Common myeloid progenitor, CD34-positive (primary cell): ENCODE measurements at regions not wholly inside any gene's neighbourhood (a gene's known extent, or its start where the extent isn't known, plus 50 kb on each side); places are given as distances from the start of the nearest gene placed in this dataset.
A peak's percentile ranks its signal among the peaks of the same experiment; 100 is the strongest.

Source experiments
- CTCF ChIA-PET: fragments of 350-600 bp; sonication (Branson Sonifier 250); formaldehyde crosslinking; loops from one replicate; lab custom pipeline; 2021; ENCODE audit warnings: antibody characterized with exemption; lab: Charles Lee
- POLR2A ChIA-PET: fragments of 350-600 bp; sonication (Branson Sonifier 250); formaldehyde crosslinking; loops from one replicate; lab custom pipeline; 2021; ENCODE audit warnings: antibody characterized with exemption; lab: Charles Lee
- DNase-seq, 3 donors: peaks; one replicate each; pipeline versions ENCODE4 v3.0.0 to v3.0.0-alpha.2; 2013
- H3K27ac ChIP-seq, 2 experiments: 1 replicate in 1 of 2; 2 replicates in 1 of 2; pipeline ENCODE4 v1.7.0; 2013; ENCODE audit warnings: inconsistent platforms in 2 of 2, low read length in 2 of 2, mild to moderate bottlenecking in 2 of 2, low read depth in 1 of 2, moderate library complexity in 1 of 2; ENCODE audit not compliant: severe bottlenecking in 2 of 2, insufficient read depth in 1 of 2, poor library complexity in 1 of 2
- H3K27me3 ChIP-seq, 5 experiments: replicated peaks in 2 of 5; 1 replicate in 3 of 5; 2 replicates in 2 of 5; pipeline versions ENCODE4 v1.6.1 to v1.7.0; 2013; ENCODE audit warnings: low read length in 4 of 5, mild to moderate bottlenecking in 2 of 5, moderate library complexity in 2 of 5, inconsistent platforms in 1 of 5; ENCODE audit not compliant: insufficient read depth in 5 of 5, control insufficient read depth in 4 of 5
- H3K36me3 ChIP-seq, 4 experiments: 1 replicate in 2 of 4; 2 replicates in 2 of 4; pipeline versions ENCODE4 v1.6.1 to v1.7.0; 2013; ENCODE audit warnings: low read length in 3 of 4, control low read depth in 1 of 4, mild to moderate bottlenecking in 1 of 4; ENCODE audit not compliant: control insufficient read depth in 4 of 4, insufficient read depth in 4 of 4
- H3K4me1 ChIP-seq, 4 experiments: 1 replicate in 3 of 4; 2 replicates in 1 of 4; pipeline versions ENCODE4 v1.6.1 to v1.7.1; 2013; ENCODE audit warnings: low read length in 3 of 4, mild to moderate bottlenecking in 3 of 4, control low read depth in 1 of 4, inconsistent platforms in 1 of 4, moderate library complexity in 1 of 4; ENCODE audit not compliant: control insufficient read depth in 4 of 4, insufficient read depth in 4 of 4; ENCODE audit errors: control extremely low read depth in 1 of 4
- H3K4me3 ChIP-seq, 7 experiments: 1 replicate in 4 of 7; 2 replicates in 3 of 7; pipeline versions ENCODE4 v1.5.1 to v1.7.0; 2013; ENCODE audit warnings: mild to moderate bottlenecking in 7 of 7, low read length in 6 of 7, moderate library complexity in 6 of 7, inconsistent platforms in 2 of 7, low read depth in 2 of 7, control low read depth in 1 of 7; ENCODE audit not compliant: insufficient read depth in 4 of 7, control insufficient read depth in 1 of 7; ENCODE audit errors: extremely low read depth in 1 of 7
- H3K9me3 ChIP-seq, 5 experiments: 1 replicate in 4 of 5; 2 replicates in 1 of 5; pipeline versions ENCODE4 v1.6.1 to v1.7.1; 2013; ENCODE audit warnings: low read length in 4 of 5, mild to moderate bottlenecking in 2 of 5, inconsistent platforms in 1 of 5, low read depth in 1 of 5, moderate library complexity in 1 of 5; ENCODE audit not compliant: control insufficient read depth in 4 of 5, insufficient read depth in 2 of 5; ENCODE audit errors: control extremely low read depth in 1 of 5
- WGBS: methylation state at CpG from one replicate; pipeline ENCODE4 v1.1.5; 2013; ENCODE audit not compliant: insufficient coverage; 5-methylcytosine and 5-hydroxymethylcytosine counted together

- peak in 2 of 3 donors; percentile 15 to 17 for DNase-seq
- Histone ChIP-seq H3K4me1 (no peaks in the 10 kb centered on the region), H3K36me3 (no peaks in the 10 kb centered on the region), H3K27me3 (no peaks in the 10 kb centered on the region), H3K27ac (no peak overlapping the region), H3K9me3 (no peaks in the 10 kb centered on the region), H3K4me3 (no peak overlapping the region)
- POLR2A ChIA-PET = interaction anchor here (0.7 kb wide), 1 partner anchor 93 kb away, joined by 3 read pairs; no protein-coding TSS in a partner anchor
- 54% methylated on average over 2 of the region's 2 CpGs for WGBS
- CTCF ChIA-PET = no interaction called here
Observed at GRCh38 chr6:140480852-140481251, 1106.4 kb upstream of the CITED2 start.

- 100% methylated on average over 1 of the region's 3 CpGs for WGBS
- Histone ChIP-seq H3K36me3 (no peaks in the 10 kb centered on the region), H3K4me3 (no peak overlapping the region), H3K9me3 (no peaks in the 10 kb centered on the region), H3K4me1 (no peaks in the 10 kb centered on the region), H3K27me3 (no peaks in the 10 kb centered on the region), H3K27ac (no peak overlapping the region)
- ChIA-PET POLR2A (no interaction called here), CTCF (no interaction called here)
- no peak for DNase-seq
Observed at GRCh38 chr6:140478631-140479030, 1104.2 kb upstream of the CITED2 start.

- Histone ChIP-seq H3K36me3 (no peaks in the 10 kb centered on the region), H3K9me3 (no peaks in the 10 kb centered on the region), H3K27ac (no peak overlapping the region), H3K4me3 (no peak overlapping the region), H3K4me1 (no peaks in the 10 kb centered on the region), H3K27me3 (no peaks in the 10 kb centered on the region)
- DNase-seq = no peak
- WGBS = no CpG with 5 or more reads among the region's 2 CpGs
- POLR2A ChIA-PET = no interaction called here
- CTCF ChIA-PET = no interaction called here
Observed at GRCh38 chr6:140475086-140475485, 1100.6 kb upstream of the CITED2 start.

GRCh38 chr6:140464720-140465119 is 1090.3 kb upstream of the CITED2 start:
- peaks cover 0 to 7% (median 0%) of the 10 kb centered on the region in 5 experiments for H3K9me3 ChIP-seq
- H3K27me3 ChIP-seq = no peaks in the 10 kb centered on the region
- H3K27ac ChIP-seq = no peak overlapping the region
- POLR2A ChIA-PET = no interaction called here
- no peaks in the 10 kb centered on the region for H3K4me1 ChIP-seq
- WGBS = no CpG with 5 or more reads among the region's 3 CpGs
- no peak for DNase-seq
- H3K36me3 ChIP-seq = no peaks in the 10 kb centered on the region
- CTCF ChIA-PET = no interaction called here
- H3K4me3 ChIP-seq = no peak overlapping the region

- POLR2A ChIA-PET = no interaction called here
- no peaks in the 10 kb centered on the region for H3K36me3 ChIP-seq
- H3K4me3 ChIP-seq = no peak overlapping the region
- no peaks in the 10 kb centered on the region for H3K27me3 ChIP-seq
- H3K27ac ChIP-seq = no peak overlapping the region
- no peak for DNase-seq
- H3K4me1 ChIP-seq = no peaks in the 10 kb centered on the region
- WGBS = no CpG with 5 or more reads among the region's 2 CpGs
- CTCF ChIA-PET = no interaction called here
- peaks cover 0 to 7% (median 0%) of the 10 kb centered on the region in 5 experiments for H3K9me3 ChIP-seq
Observed at GRCh38 chr6:140463312-140463710, 1088.9 kb upstream of the CITED2 start.

GRCh38 chr6:140462453-140463311 is 1088.2 kb upstream of the CITED2 start:
- 80% methylated on average over 1 of the region's 3 CpGs for WGBS
- Histone ChIP-seq H3K9me3 (peaks cover 0 to 7% (median 0%) of the 10 kb centered on the region in 5 experiments), H3K27me3 (no peaks in the 10 kb centered on the region), H3K27ac (no peak overlapping the region), H3K36me3 (no peaks in the 10 kb centered on the region), H3K4me3 (no peak overlapping the region), H3K4me1 (no peaks in the 10 kb centered on the region)
- POLR2A ChIA-PET = no interaction called here
- CTCF ChIA-PET = no interaction called here
- DNase-seq = no peak

- Histone ChIP-seq H3K4me1 (no peaks in the 10 kb centered on the region), H3K9me3 (peaks cover 0 to 7% (median 0%) of the 10 kb centered on the region in 5 experiments), H3K36me3 (no peaks in the 10 kb centered on the region), H3K4me3 (no peak overlapping the region), H3K27me3 (no peaks in the 10 kb centered on the region), H3K27ac (no peak overlapping the region)
- DNase-seq = no peak
- POLR2A ChIA-PET = no interaction called here
- CTCF ChIA-PET = no interaction called here
Observed at GRCh38 chr6:140462076-140462452, 1087.6 kb upstream of the CITED2 start.
